Ovary (tissue), 3 donors: ENCODE measurements at regions not wholly inside any gene's neighbourhood (a gene's known extent, or its start where the extent isn't known, plus 50 kb on each side); places are given as distances from the start of the nearest gene placed in this dataset.

Source experiments
- EP300 ChIP-seq: sonication (generic); formaldehyde crosslinking; IDR thresholded peaks from one replicate; pipeline ENCODE4 v1.6.1; 2017; ENCODE audit warnings: antibody characterized with exemption
- POLR2A ChIP-seq: fragments of 450-650 bp; IDR thresholded peaks from one replicate; pipeline ENCODE4 v1.6.1; 2017; ENCODE audit warnings: antibody characterized with exemption, mild to moderate bottlenecking, moderate library complexity
- TF ChIP-seq, protein P1 (sequence below), 3 donors: fragments of 450-650 bp in 2 of 3; fragments of 200-600 bp in 1 of 3; IDR thresholded peaks; one replicate each; pipeline versions ENCODE4 v1.5.1 to v1.8.0; 2016 to 2022; ENCODE audit warnings: antibody characterized with exemption in 3 of 3, mild to moderate bottlenecking in 1 of 3
- donor health status: DM: no; HTN: no; CAD: no.

GRCh38 chr1:229798558-229798957, 172.5 kb downstream of the URB2 start:
- no peak for TF ChIP-seq POLR2A
- TF ChIP-seq, protein P1, sequence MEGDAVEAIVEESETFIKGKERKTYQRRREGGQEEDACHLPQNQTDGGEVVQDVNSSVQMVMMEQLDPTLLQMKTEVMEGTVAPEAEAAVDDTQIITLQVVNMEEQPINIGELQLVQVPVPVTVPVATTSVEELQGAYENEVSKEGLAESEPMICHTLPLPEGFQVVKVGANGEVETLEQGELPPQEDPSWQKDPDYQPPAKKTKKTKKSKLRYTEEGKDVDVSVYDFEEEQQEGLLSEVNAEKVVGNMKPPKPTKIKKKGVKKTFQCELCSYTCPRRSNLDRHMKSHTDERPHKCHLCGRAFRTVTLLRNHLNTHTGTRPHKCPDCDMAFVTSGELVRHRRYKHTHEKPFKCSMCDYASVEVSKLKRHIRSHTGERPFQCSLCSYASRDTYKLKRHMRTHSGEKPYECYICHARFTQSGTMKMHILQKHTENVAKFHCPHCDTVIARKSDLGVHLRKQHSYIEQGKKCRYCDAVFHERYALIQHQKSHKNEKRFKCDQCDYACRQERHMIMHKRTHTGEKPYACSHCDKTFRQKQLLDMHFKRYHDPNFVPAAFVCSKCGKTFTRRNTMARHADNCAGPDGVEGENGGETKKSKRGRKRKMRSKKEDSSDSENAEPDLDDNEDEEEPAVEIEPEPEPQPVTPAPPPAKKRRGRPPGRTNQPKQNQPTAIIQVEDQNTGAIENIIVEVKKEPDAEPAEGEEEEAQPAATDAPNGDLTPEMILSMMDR (IDR thresholded peaks at IDR 0.05) = no peak
- TF ChIP-seq EP300 = no peak
